Activated T-helper 2 cell treated with anti-CD3 and anti-CD28 coated beads, Interferon-gamma antibody, Interleukin-2, Interleukin-4, amounts not matched to agents 10 μg/mL and 5 μg/mL and 100 μg/mL, durations not matched to agents 14 hours and 24 hours and 36 hours (primary cell): ENCODE measurements at regions not wholly inside any gene's neighbourhood (a gene's known extent, or its start where the extent isn't known, plus 50 kb on each side); places are given as distances from the start of the nearest gene placed in this dataset.

Experiments used
- DNase-seq: peaks from one replicate; pipeline ENCODE4 v3.0.0; 2021; ENCODE audit warnings: low spot score
- H3K27ac Mint-ChIP-seq: one replicate; pipeline ENCODE4 v1.8.0; 2021; ENCODE audit warnings: mixed read lengths
- H3K27me3 Mint-ChIP-seq: one replicate; pipeline ENCODE4 v1.8.0; 2021; ENCODE audit warnings: low read depth, mixed read lengths
- H3K36me3 Mint-ChIP-seq: one replicate; pipeline ENCODE4 v1.8.0; 2021; ENCODE audit warnings: low read depth, mixed read lengths
- H3K4me1 Mint-ChIP-seq: one replicate; pipeline ENCODE4 v1.8.0; 2021; ENCODE audit warnings: low read depth, mixed read lengths
- H3K4me3 Mint-ChIP-seq: one replicate; pipeline ENCODE4 v1.8.0; 2021; ENCODE audit warnings: low read depth, mild to moderate bottlenecking, moderate library complexity, mixed read lengths
- H3K9me3 Mint-ChIP-seq: one replicate; pipeline ENCODE4 v1.8.0; 2021; ENCODE audit warnings: mixed read lengths
- intact Hi-C: fragments of 100-400 bp; cut with micrococcal nuclease; formaldehyde crosslinking; loops from one replicate; pipeline ENCODE4 v1.15.1; 2023

GRCh38 chr15:85934691-85935090 lies 140.0 kb upstream of the KLHL25 start:
- Mint-ChIP-seq H3K36me3 (no peaks in the 10 kb centered on the region), H3K4me3 (no peak overlapping the region), H3K27me3 (peaks cover 2% of the 10 kb centered on the region), H3K9me3 (no peaks in the 10 kb centered on the region), H3K4me1 (no peaks in the 10 kb centered on the region), H3K27ac (no peak overlapping the region)
- no peak for DNase-seq
- intact Hi-C loops = no loop called here

- DNase-seq = no peak
- intact Hi-C loops = no loop called here
- no peak overlapping the region for H3K4me3 Mint-ChIP-seq
- H3K4me1 Mint-ChIP-seq = no peaks in the 10 kb centered on the region
- no peak overlapping the region for H3K27ac Mint-ChIP-seq
- no peaks in the 10 kb centered on the region for H3K9me3 Mint-ChIP-seq
- H3K36me3 Mint-ChIP-seq = no peaks in the 10 kb centered on the region
- H3K27me3 Mint-ChIP-seq = peaks cover 2% of the 10 kb centered on the region
Measured at GRCh38 chr15:85935182-85935581, 140.5 kb upstream of the KLHL25 start.

DNA sequence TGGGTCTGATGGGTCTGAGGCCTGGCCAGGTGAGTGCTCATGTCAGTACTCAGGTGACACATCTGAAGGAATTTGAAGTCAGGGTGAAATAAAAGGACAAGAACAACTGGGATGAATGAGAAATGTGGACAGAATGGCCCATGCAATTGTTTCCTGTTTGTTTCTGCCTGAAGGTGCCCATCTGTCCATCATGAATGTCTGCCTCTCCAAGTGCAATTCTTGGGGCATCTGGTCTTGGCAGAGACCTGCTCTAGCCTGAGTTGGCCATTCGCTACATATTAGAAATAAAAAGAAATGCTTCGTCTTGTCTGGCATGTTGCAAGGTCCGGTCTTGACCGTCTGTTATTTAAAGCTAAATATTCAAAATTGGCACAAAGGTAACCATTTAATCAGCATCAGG lies 142.0 kb upstream of the AGBL1 start:
- intact Hi-C loops = no loop called here
- no peak for DNase-seq
- H3K4me3 Mint-ChIP-seq = no peak overlapping the region
- H3K36me3 Mint-ChIP-seq = no peaks in the 10 kb centered on the region
- H3K27ac Mint-ChIP-seq = no peak overlapping the region
- H3K4me1 Mint-ChIP-seq = no peaks in the 10 kb centered on the region
- no peaks in the 10 kb centered on the region for H3K9me3 Mint-ChIP-seq
- peaks cover 2% of the 10 kb centered on the region for H3K27me3 Mint-ChIP-seq

- Mint-ChIP-seq H3K27ac (no peak overlapping the region), H3K9me3 (no peaks in the 10 kb centered on the region), H3K27me3 (peaks cover under 1% of the 10 kb centered on the region), H3K4me1 (no peaks in the 10 kb centered on the region), H3K4me3 (no peak overlapping the region), H3K36me3 (no peaks in the 10 kb centered on the region)
- DNase-seq = no peak
- intact Hi-C loops = no loop called here
Measured at GRCh38 chr15:85941186-85941855, 138.3 kb upstream of the AGBL1 start.

DNA sequence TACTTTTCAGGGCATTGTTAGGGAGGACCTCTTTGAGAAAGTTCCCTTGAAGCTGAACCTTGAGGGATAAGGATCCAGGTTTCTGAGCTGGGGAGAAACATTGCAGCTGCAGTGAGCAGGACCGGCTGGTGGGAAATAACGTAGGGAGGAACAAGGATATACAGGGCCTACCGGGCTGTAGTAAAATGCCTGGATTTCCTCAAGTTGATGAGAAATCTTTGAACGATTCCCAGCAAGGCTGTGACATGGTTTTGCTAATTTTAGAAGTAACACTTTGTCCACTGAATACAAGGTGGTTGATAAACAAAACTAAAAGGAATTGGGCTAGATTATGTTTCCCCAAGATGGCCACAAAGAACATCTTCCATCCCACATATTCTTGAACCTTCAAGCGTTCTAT lies 137.0 kb upstream of the AGBL1 start:
- Mint-ChIP-seq H3K4me1 (no peaks in the 10 kb centered on the region), H3K4me3 (no peak overlapping the region), H3K27me3 (no peaks in the 10 kb centered on the region), H3K9me3 (no peaks in the 10 kb centered on the region), H3K36me3 (no peaks in the 10 kb centered on the region), H3K27ac (no peak overlapping the region)
- intact Hi-C loops = no loop called here
- DNase-seq = no peak

DNA sequence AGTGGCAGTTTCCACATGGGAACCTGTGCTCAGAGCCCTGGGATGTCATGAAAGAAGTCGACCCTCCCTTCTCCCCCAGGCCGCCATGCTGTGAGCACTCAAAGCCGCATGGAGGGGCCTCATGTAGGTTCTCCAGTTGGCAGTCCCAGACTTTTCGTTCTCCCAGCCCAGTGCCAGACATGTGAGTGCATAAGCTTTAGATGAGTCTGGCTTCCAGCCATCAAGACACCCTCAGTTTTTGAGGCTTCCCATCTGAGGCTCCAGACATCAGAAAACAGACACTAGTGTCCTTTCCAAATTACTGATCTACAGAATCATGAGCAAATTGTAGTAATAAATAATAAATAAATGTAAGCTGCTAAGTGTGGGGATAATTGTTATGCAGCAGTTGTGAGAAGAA lies 136.5 kb upstream of the AGBL1 start:
- Mint-ChIP-seq H3K9me3 (no peaks in the 10 kb centered on the region), H3K4me1 (no peaks in the 10 kb centered on the region), H3K36me3 (no peaks in the 10 kb centered on the region), H3K4me3 (no peak overlapping the region), H3K27me3 (no peaks in the 10 kb centered on the region), H3K27ac (no peak overlapping the region)
- intact Hi-C loops = no loop called here
- no peak for DNase-seq

DNA sequence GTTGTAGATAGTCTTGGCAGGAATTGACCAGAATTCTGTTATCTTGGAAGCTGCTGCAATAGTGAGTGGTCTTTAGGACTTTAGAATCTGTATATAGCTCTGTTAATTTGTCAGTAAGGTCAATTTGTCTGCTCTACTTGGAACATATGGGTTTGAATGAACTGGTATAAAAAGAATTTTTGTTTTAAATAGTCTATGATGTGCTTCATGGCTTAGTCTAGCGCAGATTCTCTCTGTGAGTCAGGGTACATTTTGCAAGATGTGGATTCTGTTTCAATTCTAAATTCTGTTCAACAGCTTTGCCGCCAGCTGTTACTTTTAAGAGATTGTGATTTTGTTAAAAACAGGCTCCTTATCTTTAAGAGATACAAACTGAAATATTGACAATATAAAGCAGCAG lies 135.9 kb upstream of the AGBL1 start:
- no peak overlapping the region for H3K27ac Mint-ChIP-seq
- DNase-seq = no peak
- no peaks in the 10 kb centered on the region for H3K36me3 Mint-ChIP-seq
- intact Hi-C loops = no loop called here
- no peaks in the 10 kb centered on the region for H3K9me3 Mint-ChIP-seq
- no peaks in the 10 kb centered on the region for H3K27me3 Mint-ChIP-seq
- H3K4me3 Mint-ChIP-seq = no peak overlapping the region
- H3K4me1 Mint-ChIP-seq = no peaks in the 10 kb centered on the region

DNA sequence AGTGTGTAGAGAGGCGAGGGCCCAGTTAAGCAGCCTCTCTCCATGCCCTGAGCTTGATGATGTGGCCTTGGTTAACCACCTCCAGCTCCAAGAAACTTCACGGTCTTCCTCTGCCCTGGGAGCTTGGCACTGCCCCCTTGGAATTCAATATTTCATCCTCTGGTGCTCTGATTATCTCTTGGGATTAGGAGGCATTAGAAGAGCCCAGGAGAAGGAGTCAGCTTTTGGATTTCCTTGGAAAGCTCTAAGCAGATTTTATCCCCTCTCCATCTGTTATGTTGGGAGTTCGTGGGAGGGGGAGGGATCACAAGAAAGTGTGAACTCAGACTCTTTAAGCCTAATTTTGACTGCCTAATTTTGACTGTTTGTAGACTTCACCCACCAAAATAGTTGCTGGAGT lies 132.7 kb upstream of the AGBL1 start:
- no peak overlapping the region for H3K4me3 Mint-ChIP-seq
- intact Hi-C loops = no loop called here
- no peak overlapping the region for H3K27ac Mint-ChIP-seq
- no peaks in the 10 kb centered on the region for H3K9me3 Mint-ChIP-seq
- H3K36me3 Mint-ChIP-seq = no peaks in the 10 kb centered on the region
- no peaks in the 10 kb centered on the region for H3K27me3 Mint-ChIP-seq
- no peaks in the 10 kb centered on the region for H3K4me1 Mint-ChIP-seq
- no peak for DNase-seq

DNA sequence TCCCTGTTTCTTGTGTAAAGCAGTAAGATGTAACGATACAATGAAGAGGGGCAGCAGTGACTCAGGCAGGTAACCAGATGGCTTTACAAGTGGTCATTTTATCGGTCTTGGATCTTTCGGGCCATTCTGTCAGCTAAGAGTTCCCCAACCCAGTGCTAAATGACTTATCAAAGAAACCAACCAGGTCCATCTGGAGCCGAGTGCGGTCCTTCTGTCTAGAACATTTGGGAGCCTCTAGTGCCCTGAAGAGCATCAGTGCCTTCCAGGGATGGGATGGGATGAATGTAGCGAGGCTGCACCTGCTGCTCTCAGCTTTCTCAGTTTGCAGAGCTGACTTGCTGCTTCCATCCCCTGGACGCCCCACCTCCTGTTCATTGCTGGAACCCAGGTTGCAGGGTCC lies 131.7 kb upstream of the AGBL1 start:
- Mint-ChIP-seq H3K4me1 (no peaks in the 10 kb centered on the region), H3K4me3 (no peak overlapping the region), H3K27me3 (no peaks in the 10 kb centered on the region), H3K36me3 (no peaks in the 10 kb centered on the region), H3K27ac (no peak overlapping the region), H3K9me3 (no peaks in the 10 kb centered on the region)
- intact Hi-C loops = no loop called here
- no peak for DNase-seq

DNA sequence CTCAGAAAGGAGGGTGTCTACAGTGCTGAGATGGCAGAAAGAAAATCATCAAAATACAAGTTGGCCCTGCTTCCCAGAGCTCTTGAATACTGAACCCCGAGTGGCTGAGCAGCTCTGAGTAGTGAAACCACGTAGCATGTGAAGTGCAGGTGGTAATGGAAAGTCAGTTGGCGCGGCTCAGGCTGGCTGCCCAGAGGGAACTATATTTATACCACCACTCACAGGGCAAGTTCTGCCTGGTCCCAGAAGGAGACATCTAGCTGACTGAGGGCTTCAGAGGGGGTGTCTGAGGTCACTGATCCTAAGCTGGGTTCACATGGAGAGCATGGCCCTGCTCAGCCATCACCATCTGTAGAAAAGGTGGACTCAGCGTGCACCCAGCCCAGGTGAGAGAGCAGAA lies 129.6 kb upstream of the AGBL1 start:
- no peak for DNase-seq
- intact Hi-C loops = no loop called here
- Mint-ChIP-seq H3K9me3 (no peaks in the 10 kb centered on the region), H3K36me3 (no peaks in the 10 kb centered on the region), H3K27ac (no peak overlapping the region), H3K27me3 (no peaks in the 10 kb centered on the region), H3K4me1 (no peaks in the 10 kb centered on the region), H3K4me3 (no peak overlapping the region)

- Mint-ChIP-seq H3K27me3 (no peaks in the 10 kb centered on the region), H3K9me3 (no peaks in the 10 kb centered on the region), H3K27ac (no peak overlapping the region), H3K36me3 (no peaks in the 10 kb centered on the region), H3K4me3 (no peak overlapping the region), H3K4me1 (peaks cover 2% of the 10 kb centered on the region)
- no peak for DNase-seq
- intact Hi-C loops = no loop called here
Measured at GRCh38 chr15:85954586-85954985, 125.1 kb upstream of the AGBL1 start.

DNA sequence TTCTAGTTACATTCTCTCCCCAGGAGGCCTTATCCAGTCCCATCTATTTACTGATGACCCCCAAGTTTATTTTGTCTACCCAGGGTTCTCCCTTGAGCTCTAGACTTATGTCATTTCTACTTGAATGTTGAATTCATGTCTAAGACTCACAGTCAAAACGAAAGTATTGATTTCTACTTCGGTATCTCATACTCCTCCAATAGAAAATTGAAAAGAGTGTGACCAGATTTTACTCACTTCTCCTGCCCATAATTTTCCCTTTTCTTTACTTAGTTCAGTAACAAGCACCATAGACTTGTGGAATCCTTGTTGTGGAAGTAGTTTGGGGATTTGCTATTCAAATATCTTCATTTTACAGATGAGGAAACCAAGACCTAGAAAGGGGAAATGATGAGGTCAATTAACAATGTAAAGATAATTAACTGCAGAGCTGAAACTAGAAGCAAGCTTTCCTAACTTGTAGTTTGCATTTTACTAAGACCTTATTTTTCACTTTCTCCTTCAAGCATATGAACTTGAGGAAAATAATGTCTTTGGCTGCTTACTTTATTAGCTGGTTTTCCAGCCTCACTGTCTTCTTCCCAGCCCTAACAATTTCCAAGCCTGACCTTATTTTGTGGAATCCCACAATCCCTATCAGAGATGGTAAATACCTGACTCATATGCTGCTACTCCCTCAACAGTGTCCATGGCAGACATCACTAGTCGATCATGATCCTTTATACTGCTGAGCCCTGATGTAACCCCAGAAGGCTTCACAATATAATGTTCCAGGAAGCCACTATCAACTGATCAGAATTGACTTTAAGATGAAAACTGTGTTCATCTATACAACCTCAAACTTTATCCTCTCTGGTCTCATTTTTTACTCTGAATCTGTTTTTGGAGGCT lies 123.9 kb upstream of the AGBL1 start:
- Mint-ChIP-seq H3K27me3 (no peaks in the 10 kb centered on the region), H3K9me3 (no peaks in the 10 kb centered on the region), H3K4me1 (peaks cover 2% of the 10 kb centered on the region), H3K27ac (no peak overlapping the region), H3K36me3 (no peaks in the 10 kb centered on the region), H3K4me3 (no peak overlapping the region)
- no peak for DNase-seq
- intact Hi-C loops = no loop called here

GRCh38 chr15:85956532-85957275 lies 123.0 kb upstream of the AGBL1 start:
- no peaks in the 10 kb centered on the region for H3K9me3 Mint-ChIP-seq
- peaks cover 2% of the 10 kb centered on the region for H3K4me1 Mint-ChIP-seq
- H3K27me3 Mint-ChIP-seq = no peaks in the 10 kb centered on the region
- no peak overlapping the region for H3K4me3 Mint-ChIP-seq
- intact Hi-C loops = no loop called here
- no peaks in the 10 kb centered on the region for H3K36me3 Mint-ChIP-seq
- no peak for DNase-seq
- H3K27ac Mint-ChIP-seq = no peak overlapping the region
